LoVo (cell line): ENCODE measurements at regions not wholly inside any gene's neighbourhood (a gene's known extent, or its start where the extent isn't known, plus 50 kb on each side); places are given as distances from the start of the nearest gene placed in this dataset.

Source experiments
- DNase-seq: peaks from one replicate; pipeline ENCODE4 v3.0.0-alpha.2; 2016; ENCODE audit warnings: low spot score

DNA sequence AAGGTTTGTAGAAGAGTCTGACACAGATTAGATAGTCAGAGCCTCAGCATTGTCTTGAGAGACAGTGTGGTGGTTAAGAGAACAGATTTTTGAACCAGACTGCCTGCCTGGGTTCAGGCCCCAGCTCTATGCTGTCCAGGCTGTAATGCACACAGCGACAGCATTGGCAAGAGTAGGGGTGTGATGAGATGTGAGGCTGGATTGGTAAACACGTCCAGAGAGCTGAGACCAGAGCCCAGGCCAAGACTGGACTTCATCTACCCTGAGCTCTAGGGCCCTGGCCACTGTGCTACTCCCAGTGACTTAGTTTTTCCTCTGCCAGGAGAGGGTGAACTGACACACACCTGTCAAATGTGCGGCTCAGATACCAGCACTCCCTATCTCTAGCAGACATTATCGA, 360.4 kb downstream of the RPS24 start:
- DNase-seq, result no peak

DNA sequence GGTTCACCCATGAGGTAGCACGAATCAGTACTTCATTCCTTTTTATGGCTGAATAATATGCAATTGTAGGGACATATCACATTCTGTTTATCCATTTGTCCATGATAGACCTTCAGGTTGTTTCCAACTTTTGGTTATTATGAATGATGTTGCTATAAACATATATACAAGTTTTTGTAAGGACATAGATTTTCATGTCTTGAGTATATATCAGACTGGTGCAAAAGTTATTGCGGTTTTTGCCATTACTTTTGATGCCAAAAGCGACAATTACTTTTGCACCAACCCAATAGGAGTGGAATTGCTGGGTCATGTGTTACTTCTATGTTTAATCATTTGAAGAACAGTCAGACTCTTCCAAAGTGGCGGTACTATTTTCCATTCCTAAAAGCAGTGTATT, 361.5 kb downstream of the RPS24 start:
- DNase-seq, result no peak

DNA sequence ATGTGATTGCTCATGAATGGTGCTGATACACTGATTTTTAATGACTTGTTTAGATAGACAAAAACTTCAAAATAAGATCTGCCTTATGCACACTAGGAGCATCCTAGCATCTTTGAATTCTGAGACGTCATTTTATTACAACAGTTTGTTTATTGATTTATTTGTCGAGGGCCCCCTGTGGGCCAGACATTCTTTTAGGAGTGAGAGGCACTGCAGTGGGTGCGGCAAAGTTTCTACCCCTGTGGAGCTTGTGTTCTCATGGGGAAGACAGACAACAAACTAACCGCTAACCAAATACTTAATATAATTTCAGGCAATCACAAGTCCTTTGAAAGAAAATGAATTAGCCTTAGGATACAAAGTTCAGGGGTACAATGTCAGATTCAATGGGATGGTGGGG, 363.1 kb downstream of the RPS24 start:
- DNase-seq, result no peak

- DNase-seq, result no peak
These were observed 364.1 kb downstream of the RPS24 start for GRCh38 chr10:78397786-78398185.

- DNase-seq, result no peak
These were observed 364.7 kb downstream of the RPS24 start for GRCh38 chr10:78398382-78398781.

DNA sequence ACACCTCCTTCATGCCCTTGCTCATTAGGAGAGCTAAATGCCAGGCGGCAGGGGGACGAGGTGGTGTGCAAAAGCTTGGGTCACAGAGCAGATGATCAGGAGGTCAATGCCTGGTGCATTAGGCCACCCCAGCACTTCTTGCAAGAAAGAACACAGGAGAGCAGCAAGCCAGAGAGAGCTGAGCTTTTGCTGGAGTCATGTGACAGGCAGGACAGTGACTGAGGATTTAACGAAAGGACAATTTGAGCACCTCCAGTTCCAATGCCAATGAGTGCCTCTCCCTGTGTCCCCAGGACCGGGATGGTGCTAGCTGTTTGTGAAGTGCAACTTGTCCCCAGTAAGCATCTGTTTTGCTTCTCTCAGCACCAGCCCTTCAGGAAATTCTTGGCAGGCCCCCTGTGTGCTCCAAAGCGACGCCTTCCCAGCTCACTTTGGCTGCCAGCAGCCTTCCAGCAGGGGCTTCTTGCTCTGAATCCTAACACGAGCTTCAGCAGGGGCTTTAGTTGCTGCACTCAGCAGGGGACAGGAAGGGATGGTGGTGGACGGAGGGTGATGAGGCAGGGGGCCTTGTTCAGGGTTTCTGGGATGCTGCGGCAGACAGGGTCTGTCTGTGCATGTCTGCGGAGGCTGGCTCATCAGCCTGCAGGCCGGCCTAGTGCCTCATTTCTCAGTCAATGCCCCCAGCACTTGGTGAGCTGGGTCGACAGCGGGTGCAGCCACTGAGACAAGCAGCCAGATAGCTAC, 368.1 kb downstream of the RPS24 start:
- DNase-seq, result no peak

GRCh38 chr10:78402591-78402990, 368.9 kb downstream of the RPS24 start:
- DNase-seq, result no peak

- DNase-seq, result no peak
These were observed 370.1 kb downstream of the RPS24 start for GRCh38 chr10:78403781-78404180.

DNA sequence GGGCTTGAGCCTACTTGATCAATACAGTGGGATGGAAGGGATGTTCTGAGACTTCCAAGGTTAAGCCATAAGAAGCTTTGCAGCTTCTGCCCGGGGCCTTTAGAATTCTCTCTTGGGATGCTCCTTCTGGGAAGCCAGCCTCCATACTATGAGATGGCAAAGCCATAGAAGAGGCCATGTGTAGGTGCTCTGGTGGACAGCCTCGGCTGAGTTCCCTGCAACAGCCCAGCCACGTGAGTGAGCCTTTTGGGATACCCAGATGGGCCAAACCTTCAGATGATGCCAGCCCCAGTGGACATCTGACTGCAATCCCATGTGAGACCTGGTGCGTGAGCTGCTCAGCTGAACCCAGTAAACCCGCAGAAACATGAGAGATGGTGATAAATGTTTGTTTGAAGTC, 370.6 kb downstream of the RPS24 start:
- no peak for DNase-seq

GRCh38 chr10:78405231-78405630, 371.6 kb downstream of the RPS24 start:
- no peak for DNase-seq

DNA sequence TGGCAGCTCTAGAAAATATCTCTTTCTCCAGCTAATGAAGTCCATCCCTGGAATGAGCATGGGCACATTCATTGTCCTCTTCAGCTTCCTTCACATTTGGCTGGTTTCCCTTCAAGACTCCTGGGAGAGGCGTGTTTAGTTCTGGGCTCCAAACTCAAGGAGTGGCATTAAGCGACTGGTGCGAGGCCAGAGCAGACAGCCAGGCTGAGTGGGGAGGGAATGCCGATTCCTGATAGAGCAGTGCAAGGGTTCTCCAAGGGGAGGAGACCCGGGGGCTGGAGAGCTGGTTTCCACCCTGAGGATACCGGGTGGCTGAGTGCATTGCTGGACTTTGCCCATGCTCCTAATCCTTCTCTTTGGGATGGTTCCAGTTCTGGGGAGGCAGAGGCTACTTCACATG, 372.1 kb downstream of the RPS24 start:
- DNase-seq, result no peak

GRCh38 chr10:78406648-78407008, 373.0 kb downstream of the RPS24 start:
- DNase-seq, result no peak

- DNase-seq, result peak; percentile 57
These were observed 373.5 kb downstream of the RPS24 start for GRCh38 chr10:78407009-78407711.

DNA sequence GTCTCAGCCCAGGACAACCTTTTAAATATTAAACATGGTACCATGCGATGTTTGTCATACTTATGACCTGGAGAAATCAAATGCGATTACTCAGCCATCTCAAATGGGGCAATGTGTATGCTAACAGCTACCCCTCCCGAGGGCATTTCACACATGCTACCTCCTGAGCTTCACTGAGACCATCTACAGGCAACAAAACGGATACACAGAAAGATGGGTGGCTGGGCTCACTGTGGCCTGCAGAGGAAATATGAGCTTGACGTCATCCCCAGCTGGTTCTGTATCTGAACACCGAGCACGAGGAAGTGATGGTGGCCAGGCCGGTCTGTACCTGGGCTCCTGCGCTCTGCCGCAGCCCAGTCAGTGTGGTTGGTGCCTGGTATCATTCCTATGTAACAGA, 374.3 kb downstream of the RPS24 start:
- DNase-seq, result no peak

- DNase-seq, result no peak
These were observed 375.2 kb downstream of the RPS24 start for GRCh38 chr10:78408671-78409472.

DNA sequence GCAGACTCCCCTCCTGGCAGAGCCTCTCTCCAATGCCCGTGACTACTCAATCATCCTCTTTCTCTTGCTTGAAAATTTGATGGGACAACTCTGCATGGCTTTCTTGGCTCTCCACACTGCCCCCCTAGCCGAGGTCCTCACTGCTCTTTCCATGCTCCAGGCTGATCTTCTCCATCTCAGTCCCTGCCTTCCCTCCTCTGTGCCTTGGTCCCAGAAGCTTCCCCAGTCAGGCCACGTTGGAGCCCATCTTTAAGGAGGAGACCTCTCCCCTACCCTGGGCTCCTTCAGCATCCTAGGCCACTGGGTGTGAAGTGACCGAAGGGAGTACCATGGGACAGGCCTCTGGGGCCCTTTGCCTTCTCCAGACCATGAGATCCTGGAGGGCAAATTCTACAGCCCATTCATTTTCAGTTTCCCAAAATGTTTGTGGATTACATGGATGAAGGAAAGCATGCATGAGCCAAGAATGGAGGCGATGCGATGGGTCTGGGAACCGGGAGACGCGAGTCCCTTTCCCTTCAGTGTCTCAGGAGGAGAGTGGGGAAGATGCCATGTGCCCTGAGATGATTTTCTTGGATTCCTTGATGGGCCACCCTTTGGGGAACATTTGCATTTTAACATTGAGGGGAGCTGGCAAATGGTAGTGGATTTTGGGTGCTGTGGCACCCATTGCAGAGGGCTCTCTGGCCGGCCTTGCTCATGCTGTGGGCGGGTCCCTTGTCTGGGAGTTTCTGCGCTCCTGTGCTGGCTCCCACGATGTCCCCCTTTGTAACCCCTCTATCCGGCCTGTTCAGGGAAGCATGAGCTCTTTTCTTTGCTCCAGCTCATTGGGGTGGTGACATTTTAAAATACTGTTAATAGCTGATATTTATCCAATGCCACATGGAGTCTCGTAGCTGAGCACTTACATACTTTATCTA, 376.6 kb downstream of the RPS24 start:
- DNase-seq, result no peak

- no peak for DNase-seq
These were observed 378.1 kb downstream of the RPS24 start for GRCh38 chr10:78411716-78412115.

DNA sequence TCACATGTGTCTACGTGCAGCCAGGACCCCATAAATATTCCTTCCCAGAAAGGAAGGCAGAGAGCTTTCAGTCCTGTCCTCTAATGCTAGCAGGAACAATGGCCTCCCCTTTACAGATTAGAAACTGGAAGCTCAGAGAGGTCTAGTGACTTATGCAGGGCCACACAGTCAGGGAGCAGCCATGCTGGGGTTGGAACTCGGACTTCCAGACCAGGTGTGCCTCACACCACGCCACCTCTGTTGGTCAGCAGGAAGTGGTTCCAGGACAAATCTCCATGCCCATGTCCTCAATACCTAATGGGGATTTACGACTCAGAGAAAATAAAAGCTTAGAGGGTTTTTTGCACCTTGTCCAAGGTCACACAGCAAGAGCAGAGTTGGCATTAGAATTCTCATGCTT, 378.9 kb downstream of the RPS24 start:
- DNase-seq, result no peak

- DNase-seq, result no peak
These were observed 379.7 kb downstream of the RPS24 start for GRCh38 chr10:78413076-78414055.

GRCh38 chr10:78414380-78414779, 380.7 kb downstream of the RPS24 start:
- no peak for DNase-seq

DNA sequence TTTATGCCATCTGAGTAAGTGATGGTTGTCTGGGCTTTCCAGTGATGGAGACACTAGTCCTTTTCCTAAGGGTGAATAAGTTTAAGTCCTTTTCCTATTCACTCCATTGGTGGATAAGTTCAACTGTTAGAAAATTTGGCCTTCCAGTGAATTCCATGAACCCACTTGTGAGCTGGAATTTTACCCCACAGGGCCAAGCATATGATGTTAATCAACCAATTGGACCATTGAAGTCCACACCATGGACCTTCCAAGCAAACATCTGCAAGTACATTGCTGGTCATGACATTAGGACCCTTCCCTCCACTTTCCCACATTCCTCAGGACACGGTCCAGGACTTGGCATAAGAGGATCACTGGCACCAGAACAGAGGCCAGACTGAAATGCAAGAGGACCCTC, 381.4 kb downstream of the RPS24 start:
- no peak for DNase-seq
